PC-9 (cell line): ENCODE measurements at regions not wholly inside any gene's neighbourhood (a gene's known extent, or its start where the extent isn't known, plus 50 kb on each side); places are given as distances from the start of the nearest gene placed in this dataset.
"Not testable (repeated sequence)": the region's sequence is repeated elsewhere in the genome, so short reads cannot be mapped to it uniquely, and the experiment has no call there.

Experiments used
- BruUV-seq: library from RNA; stranded (reverse); fragments of 400-500 nt; replicated peaks from 2 replicates; lab custom pipeline; 2021; lab: Mats Ljungman, UMichigan
- CTCF ChIA-PET: fragments of 300-600 bp; sonication (Branson Sonifier 250); formaldehyde crosslinking; loops from one replicate; lab custom pipeline; 2022; ENCODE audit warnings: antibody characterized with exemption; lab: Charles Lee
- POLR2A ChIA-PET: fragments of 300-600 bp; sonication (Branson Sonifier 250); formaldehyde crosslinking; loops from one replicate; lab custom pipeline; 2022; ENCODE audit warnings: antibody characterized with exemption; ENCODE audit not compliant: unreplicated experiment; lab: Charles Lee
- DNase-seq, 2 experiments: peaks; one replicate each; pipeline versions ENCODE4 v3.0.0 to v3.0.0-alpha.2; 2015 to 2022; ENCODE audit warnings: mixed read lengths in 1 of 2
- H2AFZ ChIP-seq: fragments of 200-600 bp; sonication (generic); 2 replicates; pipeline ENCODE4 v1.8.1; 2017; ENCODE audit warnings: antibody characterized with exemption
- H3F3A ChIP-seq: fragments of 200-600 bp; sonication (generic); 2 replicates; pipeline ENCODE4 v1.8.1; 2017; ENCODE audit warnings: antibody characterized with exemption, mild to moderate bottlenecking, low read depth; ENCODE audit not compliant: insufficient read depth
- H3K27ac ChIP-seq: fragments of 200-600 bp; sonication (generic); 2 replicates; pipeline ENCODE4 v1.6.1; 2016; ENCODE audit warnings: mixed run types
- H3K27me3 ChIP-seq: fragments of 200-600 bp; sonication (generic); 2 replicates; pipeline ENCODE4 v1.6.1; 2016; ENCODE audit warnings: low read depth, mixed run types; ENCODE audit not compliant: insufficient read depth
- H3K36me3 ChIP-seq: fragments of 200-600 bp; sonication (generic); 2 replicates; pipeline ENCODE4 v1.6.1; 2016; ENCODE audit warnings: low read depth, mixed run types
- H3K4me1 ChIP-seq: fragments of 200-600 bp; sonication (generic); replicated peaks from 2 replicates; pipeline ENCODE4 v1.6.1; 2016; ENCODE audit warnings: mixed run types; ENCODE audit not compliant: insufficient read depth
- H3K4me2 ChIP-seq: fragments of 200-600 bp; sonication (generic); 2 replicates; pipeline ENCODE4 v1.6.1; 2017; ENCODE audit warnings: mixed run types
- H3K4me3 ChIP-seq: fragments of 200-600 bp; sonication (generic); 2 replicates; pipeline ENCODE4 v1.6.1; 2016; ENCODE audit warnings: mixed run types
- H3K79me2 ChIP-seq: fragments of 200-600 bp; sonication (generic); 2 replicates; pipeline ENCODE4 v1.6.1; 2017; ENCODE audit warnings: low read depth, mixed run types
- H3K9me2 ChIP-seq: fragments of 200-600 bp; sonication (generic); 2 replicates; pipeline ENCODE4 v1.8.1; 2017; ENCODE audit warnings: mild to moderate bottlenecking; ENCODE audit not compliant: insufficient read depth
- H3K9me3 ChIP-seq: fragments of 200-600 bp; sonication (generic); 2 replicates; pipeline ENCODE4 v1.8.1; 2016; ENCODE audit warnings: low read depth; ENCODE audit not compliant: insufficient read depth
- H4K20me1 ChIP-seq: fragments of 200-600 bp; sonication (generic); 2 replicates; pipeline ENCODE4 v1.8.1; 2017; ENCODE audit not compliant: insufficient read depth
- EZH2 ChIP-seq: fragments of 200-600 bp; sonication (generic); IDR thresholded peaks from 2 replicates; pipeline ENCODE4 v1.8.0; 2017; ENCODE audit warnings: antibody characterized with exemption, low read depth
- intact Hi-C: fragments of 100-400 bp; cut with micrococcal nuclease; formaldehyde crosslinking; loops from one replicate; pipeline ENCODE4 v1.10.0; 2022; ENCODE audit not compliant: unreplicated experiment
- TF ChIP-seq, protein P1 (sequence below): fragments of 200-600 bp; sonication (generic); conservative IDR thresholded peaks from 2 replicates; pipeline ENCODE4 v1.6.1; 2017; ENCODE audit warnings: mixed run types, antibody characterized with exemption, mild to moderate bottlenecking, moderate library complexity

DNA sequence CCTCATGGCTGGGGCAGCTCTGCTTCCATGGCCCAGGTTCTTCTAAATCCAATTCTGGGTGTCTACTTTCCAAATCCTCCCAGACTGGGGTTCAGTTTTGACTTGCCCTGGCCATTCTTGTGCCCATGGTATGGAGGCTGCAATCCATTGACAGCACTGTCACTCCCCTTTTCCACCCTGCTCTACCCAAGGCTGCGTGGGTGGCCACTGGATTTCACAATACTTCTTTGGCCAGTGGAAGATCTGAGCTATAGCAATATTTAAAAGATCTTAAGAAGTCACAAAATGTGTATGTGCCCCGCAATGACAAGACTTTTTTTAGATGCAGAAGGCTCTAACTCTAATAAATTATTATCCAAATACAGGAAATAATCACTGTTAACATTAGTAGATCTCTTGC is 329.4 kb upstream of the CCL2 start:
- H3K79me2 ChIP-seq, result no peaks in the 10 kb centered on the region
- no peaks in the 10 kb centered on the region for H3K9me2 ChIP-seq
- no TSS peak for BruUV-seq
- no peak overlapping the region for H3K27ac ChIP-seq
- H4K20me1 ChIP-seq, result no peaks in the 10 kb centered on the region
- H3K4me1 ChIP-seq, result peaks cover 5% of the 10 kb centered on the region; the same call in 1 of the 2 replicates
- no peak for DNase-seq
- no peak for TF ChIP-seq EZH2
- TF ChIP-seq, protein P1, sequence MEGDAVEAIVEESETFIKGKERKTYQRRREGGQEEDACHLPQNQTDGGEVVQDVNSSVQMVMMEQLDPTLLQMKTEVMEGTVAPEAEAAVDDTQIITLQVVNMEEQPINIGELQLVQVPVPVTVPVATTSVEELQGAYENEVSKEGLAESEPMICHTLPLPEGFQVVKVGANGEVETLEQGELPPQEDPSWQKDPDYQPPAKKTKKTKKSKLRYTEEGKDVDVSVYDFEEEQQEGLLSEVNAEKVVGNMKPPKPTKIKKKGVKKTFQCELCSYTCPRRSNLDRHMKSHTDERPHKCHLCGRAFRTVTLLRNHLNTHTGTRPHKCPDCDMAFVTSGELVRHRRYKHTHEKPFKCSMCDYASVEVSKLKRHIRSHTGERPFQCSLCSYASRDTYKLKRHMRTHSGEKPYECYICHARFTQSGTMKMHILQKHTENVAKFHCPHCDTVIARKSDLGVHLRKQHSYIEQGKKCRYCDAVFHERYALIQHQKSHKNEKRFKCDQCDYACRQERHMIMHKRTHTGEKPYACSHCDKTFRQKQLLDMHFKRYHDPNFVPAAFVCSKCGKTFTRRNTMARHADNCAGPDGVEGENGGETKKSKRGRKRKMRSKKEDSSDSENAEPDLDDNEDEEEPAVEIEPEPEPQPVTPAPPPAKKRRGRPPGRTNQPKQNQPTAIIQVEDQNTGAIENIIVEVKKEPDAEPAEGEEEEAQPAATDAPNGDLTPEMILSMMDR, result no peak
- no peaks in the 10 kb centered on the region for H3K9me3 ChIP-seq
- ChIA-PET POLR2A (no interaction called here), CTCF (no interaction called here)
- intact Hi-C loops, result no loop called here
- no peaks in the 10 kb centered on the region for H3K36me3 ChIP-seq
- no peak overlapping the region for H2AFZ ChIP-seq
- peaks cover 21% of the 10 kb centered on the region for H3K27me3 ChIP-seq
- no peak overlapping the region for H3K4me3 ChIP-seq
- no peaks in the 10 kb centered on the region for H3F3A ChIP-seq
- H3K4me2 ChIP-seq, result no peak overlapping the region

DNA sequence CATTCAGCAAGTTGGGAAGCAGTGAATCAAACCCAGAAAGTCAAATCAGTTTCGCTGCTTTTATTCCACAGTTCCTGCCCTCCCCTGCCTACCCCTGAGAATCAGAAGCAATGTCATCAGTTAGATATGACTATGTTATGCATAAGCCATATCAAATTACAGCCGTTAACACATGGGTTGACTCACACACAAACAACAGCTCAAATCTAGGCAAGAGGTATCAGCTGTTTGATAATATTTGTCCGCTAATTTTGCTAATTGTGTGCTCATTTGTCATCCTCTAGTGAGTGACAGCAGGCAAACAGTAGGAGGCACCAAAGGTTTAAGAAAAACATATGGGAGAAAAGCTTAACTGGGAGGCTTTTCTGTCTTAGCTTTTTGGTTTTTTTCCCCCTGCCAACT is 327.4 kb upstream of the CCL2 start:
- H3K79me2 ChIP-seq, result no peaks in the 10 kb centered on the region
- H4K20me1 ChIP-seq, result no peaks in the 10 kb centered on the region
- no peaks in the 10 kb centered on the region for H3K36me3 ChIP-seq
- peaks cover 36% of the 10 kb centered on the region for H3K27me3 ChIP-seq
- intact Hi-C loops, result no loop called here
- ChIA-PET CTCF (no interaction called here), POLR2A (no interaction called here)
- H3F3A ChIP-seq, result no peaks in the 10 kb centered on the region
- H3K4me1 ChIP-seq, result peaks cover 5% of the 10 kb centered on the region; the same call in 1 of the 2 replicates
- H3K9me3 ChIP-seq, result no peaks in the 10 kb centered on the region
- no peak overlapping the region for H3K4me3 ChIP-seq
- TF ChIP-seq, protein P1, result peak; percentile 24; the same call in 1 of the 2 replicates
- no peak for TF ChIP-seq EZH2
- H3K4me2 ChIP-seq, result peak overlapping the region; percentile 22; the same call in 1 of the 2 replicates
- no peaks in the 10 kb centered on the region for H3K9me2 ChIP-seq
- no TSS peak for BruUV-seq
- no peak overlapping the region for H2AFZ ChIP-seq
- DNase-seq, result peak in 1 of 2 experiments; percentile 40
- H3K27ac ChIP-seq, result no peak overlapping the region

DNA sequence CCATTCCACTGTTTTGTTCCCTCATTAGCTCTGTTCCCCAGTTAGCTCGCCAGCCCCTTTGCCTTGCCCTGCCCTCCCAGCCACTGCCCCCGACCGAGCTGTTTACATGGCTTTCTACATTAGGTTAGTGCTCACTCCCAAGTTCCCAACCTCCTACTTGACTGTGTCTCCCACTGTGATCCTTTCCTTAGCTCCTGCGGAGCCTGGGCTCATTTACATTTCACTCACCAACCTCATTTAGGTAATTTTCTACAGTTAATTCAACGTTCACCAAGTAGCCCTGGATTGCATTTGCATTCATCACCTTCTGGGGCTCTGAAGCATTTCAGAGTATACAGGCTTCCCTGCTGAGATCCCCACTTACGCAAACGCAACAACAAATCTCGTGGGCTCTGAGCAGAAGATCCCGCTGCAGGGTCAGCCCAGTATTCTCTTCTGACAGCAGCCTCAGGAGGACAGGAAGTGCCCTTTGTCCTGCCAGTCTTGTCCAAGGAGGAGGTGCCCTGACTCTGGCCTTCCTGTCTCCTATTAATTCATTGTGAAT is 325.8 kb upstream of the CCL2 start:
- no peaks in the 10 kb centered on the region for H3K9me2 ChIP-seq
- no peaks in the 10 kb centered on the region for H4K20me1 ChIP-seq
- H3K4me1 ChIP-seq, result peaks cover 5% of the 10 kb centered on the region; the same call in 1 of the 2 replicates
- H3K4me3 ChIP-seq, result no peak overlapping the region
- TF ChIP-seq, protein P1, result no peak
- TF ChIP-seq EZH2, result no peak
- H3K27ac ChIP-seq, result no peak overlapping the region
- BruUV-seq, result no TSS peak
- H3K79me2 ChIP-seq, result no peaks in the 10 kb centered on the region
- H3K4me2 ChIP-seq, result no peak overlapping the region
- ChIA-PET POLR2A (no interaction called here), CTCF (no interaction called here)
- H3K27me3 ChIP-seq, result peaks cover 49% of the 10 kb centered on the region
- no peaks in the 10 kb centered on the region for H3K36me3 ChIP-seq
- no peak for DNase-seq
- intact Hi-C loops, result no loop called here
- no peaks in the 10 kb centered on the region for H3K9me3 ChIP-seq
- H3F3A ChIP-seq, result no peaks in the 10 kb centered on the region
- no peak overlapping the region for H2AFZ ChIP-seq

DNA sequence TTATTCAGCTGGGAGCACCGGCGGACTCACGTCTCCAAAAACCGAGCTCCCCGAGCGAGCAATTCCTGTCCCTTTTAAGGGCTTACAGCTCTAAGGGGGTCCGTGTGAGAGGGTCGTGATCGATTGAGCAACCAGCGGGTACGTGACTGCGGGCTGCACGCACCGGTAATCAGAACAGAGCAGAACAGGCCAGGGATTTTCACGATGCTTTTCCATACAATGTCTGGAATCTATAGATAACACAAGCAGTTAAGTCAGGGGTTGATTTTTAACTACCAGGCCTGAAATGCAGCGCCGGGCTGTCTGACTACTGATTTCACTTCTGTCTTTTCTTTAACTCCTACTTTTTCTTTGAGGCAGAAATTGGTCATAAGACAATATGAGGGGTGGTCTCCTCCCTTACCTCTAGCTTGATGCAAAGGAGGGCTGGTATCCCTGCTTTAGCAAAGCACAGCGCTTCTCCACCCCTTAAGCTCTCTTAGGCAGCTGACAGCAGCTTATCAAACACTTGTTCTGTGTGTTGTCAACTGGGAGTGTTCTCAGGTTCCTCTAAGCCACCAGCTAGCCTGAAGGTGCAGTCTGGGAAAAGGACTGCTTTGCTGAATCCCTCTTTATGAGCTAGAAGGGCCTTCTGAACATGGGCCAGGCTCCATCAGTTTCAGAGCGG is 323.8 kb upstream of the CCL2 start:
- DNase-seq, H3K79me2 ChIP-seq, H3K9me2 ChIP-seq, H3K4me2 ChIP-seq, H3K4me3 ChIP-seq, H4K20me1 ChIP-seq, H3K27ac ChIP-seq, POLR2A ChIA-PET, CTCF ChIA-PET, H2AFZ ChIP-seq, H3K9me3 ChIP-seq, H3K4me1 ChIP-seq, H3F3A ChIP-seq, BruUV-seq, H3K36me3 ChIP-seq, intact Hi-C loops: not testable (repeated sequence)
- peaks cover 67% of the 10 kb centered on the region for H3K27me3 ChIP-seq
